Stimulated activated memory B cell treated with anti-CD40 and anti-IgM and Interleukin-4, amounts not matched to agents 10 μg/mL and 1 μg/mL and 100 μg/mL, for 72 hours (primary cell): ENCODE measurements at regions not wholly inside any gene's neighbourhood (a gene's known extent, or its start where the extent isn't known, plus 50 kb on each side); places are given as distances from the start of the nearest gene placed in this dataset.

ENCODE experiments used
- ATAC-seq: fragments of 150-1000 bp; cut with Tn5 transposase; 2 replicates; pipeline ENCODE4 v1.10.0; 2021
- H3K27ac Mint-ChIP-seq: one replicate; pipeline ENCODE4 v1.8.0; 2022; ENCODE audit warnings: mild to moderate bottlenecking, mixed read lengths
- H3K27me3 Mint-ChIP-seq: one replicate; pipeline ENCODE4 v1.8.0; 2022; ENCODE audit warnings: mixed read lengths
- H3K36me3 Mint-ChIP-seq: one replicate; pipeline ENCODE4 v1.8.0; 2022; ENCODE audit warnings: mixed read lengths
- H3K4me1 Mint-ChIP-seq: one replicate; pipeline ENCODE4 v1.8.0; 2022; ENCODE audit warnings: mixed read lengths
- H3K4me3 Mint-ChIP-seq: one replicate; pipeline ENCODE4 v1.8.0; 2022; ENCODE audit warnings: mild to moderate bottlenecking, moderate library complexity, mixed read lengths
- H3K9me3 Mint-ChIP-seq: one replicate; pipeline ENCODE4 v1.8.0; 2022; ENCODE audit warnings: mixed read lengths

DNA sequence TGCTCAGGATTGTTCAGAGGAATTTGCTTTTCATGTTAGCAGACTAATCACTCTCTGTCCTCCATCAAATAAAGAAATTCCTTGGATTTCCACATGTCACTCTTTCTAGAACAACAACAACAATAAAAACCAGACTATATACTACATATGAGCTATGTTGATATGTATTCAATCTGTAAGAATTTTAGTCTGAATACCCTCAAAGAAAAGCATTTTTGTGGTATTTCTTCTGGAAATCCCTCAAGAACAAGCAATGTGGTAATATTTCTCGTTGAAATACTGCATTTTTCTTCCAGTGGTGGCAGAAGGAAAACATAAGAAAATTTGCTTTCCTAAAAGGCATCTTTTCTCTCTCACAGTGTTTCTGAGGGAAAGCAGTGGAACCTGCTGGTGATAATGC lies 312.6 kb upstream of the RSPO3 start:
- no peak for ATAC-seq
- Mint-ChIP-seq H3K27me3 (peaks cover 9% of the 10 kb centered on the region), H3K9me3 (no peaks in the 10 kb centered on the region), H3K4me3 (no peak overlapping the region), H3K36me3 (no peaks in the 10 kb centered on the region), H3K4me1 (no peaks in the 10 kb centered on the region), H3K27ac (no peak overlapping the region)

DNA sequence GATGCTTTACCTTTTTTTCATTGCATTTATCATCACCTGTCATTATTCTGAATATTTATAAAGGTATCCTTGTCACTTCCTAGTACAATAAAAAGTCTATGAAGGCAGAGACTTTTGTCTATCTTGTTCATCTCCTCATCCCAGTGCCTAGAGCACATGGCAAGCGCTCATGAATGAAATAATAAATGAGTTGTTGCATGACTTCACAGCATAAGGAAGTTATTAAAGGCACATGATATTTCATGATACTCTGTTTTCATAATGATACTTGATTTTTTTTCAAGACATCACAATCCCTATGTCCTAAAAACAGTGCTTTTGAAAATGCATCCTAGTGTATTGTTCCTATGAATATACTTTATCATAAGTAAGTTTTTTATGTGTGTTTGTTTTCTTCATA lies 310.6 kb upstream of the RSPO3 start:
- Mint-ChIP-seq H3K4me1 (no peaks in the 10 kb centered on the region), H3K27ac (no peak overlapping the region), H3K4me3 (no peak overlapping the region), H3K36me3 (no peaks in the 10 kb centered on the region), H3K9me3 (no peaks in the 10 kb centered on the region), H3K27me3 (peaks cover 9% of the 10 kb centered on the region)
- ATAC-seq: no peak

- H3K4me1 Mint-ChIP-seq: no peaks in the 10 kb centered on the region
- H3K27me3 Mint-ChIP-seq: peaks cover 9% of the 10 kb centered on the region
- no peak overlapping the region for H3K27ac Mint-ChIP-seq
- no peak overlapping the region for H3K4me3 Mint-ChIP-seq
- ATAC-seq: no peak
- peaks cover 5% of the 10 kb centered on the region for H3K9me3 Mint-ChIP-seq
- no peaks in the 10 kb centered on the region for H3K36me3 Mint-ChIP-seq
These were observed 307.1 kb upstream of the RSPO3 start for GRCh38 chr6:126811321-126811720.

DNA sequence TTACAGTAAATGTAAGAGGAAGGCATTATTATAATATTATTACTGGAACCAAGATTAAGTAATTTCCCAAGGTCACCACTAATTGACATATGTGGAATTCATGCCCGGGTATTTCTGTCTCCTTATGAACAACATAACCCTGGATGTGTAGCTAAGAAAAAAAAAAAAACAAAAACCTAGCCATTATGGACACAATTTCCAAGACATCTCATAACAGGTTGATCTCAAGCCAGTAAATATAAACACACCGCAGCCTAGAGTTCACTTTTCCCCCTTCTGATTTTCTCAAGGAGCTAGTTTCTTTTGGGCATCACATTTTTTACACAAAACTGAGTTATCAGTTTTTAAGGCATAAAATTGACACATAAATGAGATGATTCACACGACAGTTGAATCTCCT lies 306.5 kb upstream of the RSPO3 start:
- Mint-ChIP-seq H3K36me3 (no peaks in the 10 kb centered on the region), H3K27ac (no peak overlapping the region), H3K9me3 (peaks cover 8% of the 10 kb centered on the region), H3K27me3 (peaks cover 9% of the 10 kb centered on the region), H3K4me1 (no peaks in the 10 kb centered on the region), H3K4me3 (no peak overlapping the region)
- no peak for ATAC-seq

- no peak overlapping the region for H3K27ac Mint-ChIP-seq
- no peaks in the 10 kb centered on the region for H3K4me1 Mint-ChIP-seq
- peaks cover 4% of the 10 kb centered on the region for H3K27me3 Mint-ChIP-seq
- ATAC-seq: no peak
- H3K9me3 Mint-ChIP-seq: peaks cover 8% of the 10 kb centered on the region
- H3K4me3 Mint-ChIP-seq: no peak overlapping the region
- no peaks in the 10 kb centered on the region for H3K36me3 Mint-ChIP-seq
These were observed 305.8 kb upstream of the RSPO3 start for GRCh38 chr6:126812651-126813050.

- H3K27ac Mint-ChIP-seq: no peak overlapping the region
- ATAC-seq: no peak
- H3K27me3 Mint-ChIP-seq: no peaks in the 10 kb centered on the region
- no peaks in the 10 kb centered on the region for H3K36me3 Mint-ChIP-seq
- no peaks in the 10 kb centered on the region for H3K4me1 Mint-ChIP-seq
- no peak overlapping the region for H3K4me3 Mint-ChIP-seq
- peaks cover 8% of the 10 kb centered on the region for H3K9me3 Mint-ChIP-seq
These were observed 297.8 kb upstream of the RSPO3 start for GRCh38 chr6:126820634-126821033.

- ATAC-seq: no peak
- Mint-ChIP-seq H3K27me3 (no peaks in the 10 kb centered on the region), H3K27ac (no peak overlapping the region), H3K4me1 (no peaks in the 10 kb centered on the region), H3K9me3 (no peaks in the 10 kb centered on the region), H3K4me3 (no peak overlapping the region), H3K36me3 (no peaks in the 10 kb centered on the region)
These were observed 296.8 kb upstream of the RSPO3 start for GRCh38 chr6:126821706-126822105.

DNA sequence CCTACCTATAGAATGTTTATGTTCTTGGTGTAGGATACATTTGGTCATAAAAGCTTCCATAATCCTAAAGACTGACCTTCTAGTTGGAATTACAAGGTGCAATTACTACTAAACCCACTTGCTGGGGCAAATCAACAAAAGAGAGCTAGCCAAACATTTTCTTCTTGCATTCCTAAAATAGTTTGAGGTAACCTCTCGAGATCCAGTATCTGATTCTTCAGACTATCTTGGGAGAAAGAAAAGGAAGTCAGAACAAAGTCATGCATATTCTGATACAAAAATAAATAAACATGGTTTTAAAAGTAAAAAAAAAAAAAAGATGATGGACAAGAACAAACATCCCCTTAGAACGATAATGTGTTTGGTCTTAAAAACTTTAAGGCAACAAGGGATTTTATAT lies 294.2 kb upstream of the RSPO3 start:
- Mint-ChIP-seq H3K4me1 (no peaks in the 10 kb centered on the region), H3K4me3 (no peak overlapping the region), H3K27ac (no peak overlapping the region), H3K27me3 (no peaks in the 10 kb centered on the region), H3K36me3 (no peaks in the 10 kb centered on the region), H3K9me3 (no peaks in the 10 kb centered on the region)
- no peak for ATAC-seq

GRCh38 chr6:126824815-126825214 lies 293.7 kb upstream of the RSPO3 start:
- no peaks in the 10 kb centered on the region for H3K4me1 Mint-ChIP-seq
- H3K27ac Mint-ChIP-seq: no peak overlapping the region
- H3K36me3 Mint-ChIP-seq: no peaks in the 10 kb centered on the region
- no peak for ATAC-seq
- H3K4me3 Mint-ChIP-seq: no peak overlapping the region
- no peaks in the 10 kb centered on the region for H3K9me3 Mint-ChIP-seq
- no peaks in the 10 kb centered on the region for H3K27me3 Mint-ChIP-seq

GRCh38 chr6:126826166-126826714 lies 292.2 kb upstream of the RSPO3 start:
- Mint-ChIP-seq H3K27me3 (no peaks in the 10 kb centered on the region), H3K36me3 (no peaks in the 10 kb centered on the region), H3K4me3 (no peak overlapping the region), H3K4me1 (no peaks in the 10 kb centered on the region), H3K27ac (no peak overlapping the region), H3K9me3 (no peaks in the 10 kb centered on the region)
- ATAC-seq: no peak

DNA sequence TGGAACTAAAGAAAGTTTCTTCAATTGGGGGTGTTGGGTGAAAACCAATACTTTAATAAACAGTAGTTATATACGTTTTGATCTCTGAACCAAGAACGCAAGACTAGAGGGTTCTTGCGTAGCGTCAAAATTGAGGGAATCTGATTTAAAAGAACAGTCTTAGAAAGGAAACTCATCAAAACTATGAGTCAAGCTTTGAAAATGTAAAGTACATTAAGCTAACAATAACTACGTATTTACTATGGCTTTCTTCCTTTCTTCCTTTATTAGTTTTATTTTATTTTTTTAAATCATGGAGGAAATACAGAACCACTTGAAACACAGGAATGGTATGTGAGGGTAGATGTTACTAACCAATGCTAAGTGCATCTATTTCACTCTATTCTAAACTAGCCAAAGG lies 287.0 kb upstream of the RSPO3 start:
- H3K27ac Mint-ChIP-seq: no peak overlapping the region

DNA sequence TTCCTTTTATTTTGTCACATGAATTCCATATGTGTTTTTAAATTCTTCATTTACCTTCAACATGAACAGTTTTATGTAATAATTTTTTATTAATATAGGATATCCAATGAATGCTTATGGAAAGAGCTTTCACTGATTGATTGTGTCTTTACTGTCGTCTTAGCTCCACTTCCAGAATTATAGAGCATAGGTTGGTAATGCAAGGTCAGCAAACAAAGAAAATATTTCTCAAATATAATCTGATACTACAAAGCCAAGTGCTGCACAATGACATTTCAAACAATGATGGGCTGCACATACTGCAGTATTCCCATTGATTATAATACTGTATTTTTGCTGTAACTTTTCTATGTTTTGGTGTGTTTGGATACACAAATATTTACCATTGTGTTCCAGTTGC lies 275.7 kb upstream of the RSPO3 start:
- no peak overlapping the region for H3K4me3 Mint-ChIP-seq
- H3K36me3 Mint-ChIP-seq: no peaks in the 10 kb centered on the region
- ATAC-seq: no peak
- H3K27me3 Mint-ChIP-seq: no peaks in the 10 kb centered on the region
- no peak overlapping the region for H3K27ac Mint-ChIP-seq
- H3K4me1 Mint-ChIP-seq: no peaks in the 10 kb centered on the region
- peaks cover 3% of the 10 kb centered on the region for H3K9me3 Mint-ChIP-seq

More for the DNA sequence above, 287.0 kb upstream of the RSPO3 start:
- ATAC-seq: no peak
- Mint-ChIP-seq H3K4me3 (no peak overlapping the region), H3K4me1 (no peaks in the 10 kb centered on the region), H3K36me3 (no peaks in the 10 kb centered on the region), H3K27me3 (no peaks in the 10 kb centered on the region), H3K9me3 (no peaks in the 10 kb centered on the region)

DNA sequence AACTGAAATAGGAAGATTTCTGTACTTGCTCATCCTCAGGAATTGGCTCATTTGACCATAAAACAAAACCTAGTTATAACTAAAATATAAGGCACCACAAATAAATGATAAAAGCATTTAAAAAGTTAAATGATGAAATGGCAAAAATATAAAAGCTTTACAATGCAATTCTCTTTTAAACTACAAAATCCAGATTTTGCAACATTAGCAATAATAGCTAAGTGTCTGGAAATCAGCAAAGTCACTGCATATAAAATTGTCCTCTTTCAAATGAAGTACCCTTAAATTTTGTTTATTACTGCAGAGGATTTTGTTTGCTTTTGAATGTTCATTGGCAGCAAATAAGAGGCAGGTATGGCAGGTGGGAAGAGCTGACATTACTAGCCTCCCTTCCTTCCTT lies 270.4 kb upstream of the RSPO3 start:
- no peak overlapping the region for H3K4me3 Mint-ChIP-seq
- ATAC-seq: no peak
- H3K36me3 Mint-ChIP-seq: no peaks in the 10 kb centered on the region
- H3K9me3 Mint-ChIP-seq: peaks cover 5% of the 10 kb centered on the region
- no peaks in the 10 kb centered on the region for H3K4me1 Mint-ChIP-seq
- no peak overlapping the region for H3K27ac Mint-ChIP-seq
- H3K27me3 Mint-ChIP-seq: no peaks in the 10 kb centered on the region

GRCh38 chr6:126867641-126868040 lies 250.8 kb upstream of the RSPO3 start:
- peaks cover 6% of the 10 kb centered on the region for H3K9me3 Mint-ChIP-seq
- H3K4me1 Mint-ChIP-seq: no peaks in the 10 kb centered on the region
- H3K27me3 Mint-ChIP-seq: peaks cover 9% of the 10 kb centered on the region
- no peak overlapping the region for H3K4me3 Mint-ChIP-seq
- ATAC-seq: no peak
- H3K36me3 Mint-ChIP-seq: no peaks in the 10 kb centered on the region
- H3K27ac Mint-ChIP-seq: no peak overlapping the region

DNA sequence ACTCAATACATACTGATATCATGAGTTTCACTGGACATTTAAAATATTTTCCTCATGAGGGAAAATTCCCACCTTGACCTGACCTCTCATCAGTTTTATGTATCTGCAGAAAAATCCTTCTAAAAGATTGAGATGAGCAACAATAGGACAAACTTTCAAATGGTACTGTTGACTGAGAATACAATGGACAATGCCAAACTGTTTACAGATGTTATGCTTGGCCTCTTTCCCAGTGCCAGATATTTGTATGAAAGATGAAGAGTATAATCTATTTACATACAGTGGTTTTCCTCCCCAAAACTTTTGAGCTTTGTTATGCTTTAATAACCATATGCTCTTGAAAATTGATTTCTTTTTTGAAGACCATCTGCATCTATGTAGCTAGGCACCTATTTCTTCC lies 245.1 kb upstream of the RSPO3 start:
- H3K9me3 Mint-ChIP-seq: no peaks in the 10 kb centered on the region
- H3K27ac Mint-ChIP-seq: no peak overlapping the region
- no peaks in the 10 kb centered on the region for H3K4me1 Mint-ChIP-seq
- no peaks in the 10 kb centered on the region for H3K36me3 Mint-ChIP-seq
- no peak for ATAC-seq
- peaks cover 9% of the 10 kb centered on the region for H3K27me3 Mint-ChIP-seq
- no peak overlapping the region for H3K4me3 Mint-ChIP-seq

- H3K4me1 Mint-ChIP-seq: no peaks in the 10 kb centered on the region
- no peaks in the 10 kb centered on the region for H3K36me3 Mint-ChIP-seq
- H3K27ac Mint-ChIP-seq: no peak overlapping the region
- no peak for ATAC-seq
- no peak overlapping the region for H3K4me3 Mint-ChIP-seq
- no peaks in the 10 kb centered on the region for H3K9me3 Mint-ChIP-seq
- H3K27me3 Mint-ChIP-seq: peaks cover 9% of the 10 kb centered on the region
These were observed 244.7 kb upstream of the RSPO3 start for GRCh38 chr6:126873791-126874190.

DNA sequence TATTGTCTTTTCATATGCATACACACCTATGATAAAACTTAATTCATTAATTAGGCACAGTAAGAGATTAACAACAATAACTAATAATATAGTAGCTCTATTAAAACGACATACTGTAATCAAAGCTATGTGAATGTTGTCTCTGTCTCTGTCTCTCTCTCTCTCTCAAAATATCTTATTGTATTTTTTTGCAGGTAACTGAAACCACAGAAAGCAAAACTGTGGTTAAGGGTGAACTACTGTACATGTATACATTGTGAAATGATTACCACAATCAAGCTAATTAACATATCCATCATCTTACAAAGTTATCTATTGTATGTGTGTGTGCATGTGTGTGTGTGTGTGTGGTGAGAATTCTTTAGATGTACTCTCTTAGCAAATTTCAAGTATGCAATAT lies 242.0 kb upstream of the RSPO3 start:
- no peak for ATAC-seq
- Mint-ChIP-seq H3K27me3 (peaks cover under 1% of the 10 kb centered on the region), H3K4me1 (no peaks in the 10 kb centered on the region), H3K9me3 (no peaks in the 10 kb centered on the region), H3K36me3 (no peaks in the 10 kb centered on the region), H3K27ac (no peak overlapping the region), H3K4me3 (no peak overlapping the region)
